Stimulated activated CD8-positive, alpha-beta memory T cell treated with anti-CD3 and anti-CD28 coated beads, Interleukin-15, amount 100 ng/mL, for 1 hour (primary cell): ENCODE measurements at regions not wholly inside any gene's neighbourhood (a gene's known extent, or its start where the extent isn't known, plus 50 kb on each side); places are given as distances from the start of the nearest gene placed in this dataset.
"Not testable (repeated sequence)": the region's sequence is repeated elsewhere in the genome, so short reads cannot be mapped to it uniquely, and the experiment has no call there.

Experiments used
- DNase-seq: peaks from one replicate; pipeline ENCODE4 v3.0.0-alpha.2; 2020; ENCODE audit warnings: low read depth

- not testable (repeated sequence) for DNase-seq
Observed at GRCh38 chr4:118504927-118505326, 152.1 kb upstream of the PRSS12 start.

- DNase-seq = not testable (repeated sequence)
Observed at GRCh38 chr4:118505491-118505890, 152.7 kb upstream of the PRSS12 start.

DNA sequence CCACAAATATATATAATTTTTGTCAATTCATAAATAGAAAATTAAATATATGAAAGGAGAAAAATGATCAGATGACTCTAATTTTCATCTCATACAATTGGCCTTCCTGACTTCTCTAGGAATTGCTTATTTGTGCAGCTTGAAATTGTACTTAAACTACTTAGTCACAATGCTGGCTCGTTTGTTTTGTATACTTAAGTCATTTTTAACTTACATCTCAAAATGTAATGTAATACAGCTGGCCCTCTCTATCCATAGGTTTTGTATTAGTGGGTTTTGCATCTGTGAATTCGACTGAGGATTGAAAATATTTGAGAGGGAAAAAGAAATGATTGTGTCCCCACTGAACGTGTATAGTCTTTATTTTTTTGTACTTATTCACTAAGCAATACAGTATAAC is 160.1 kb upstream of the PRSS12 start:
- not testable (repeated sequence) for DNase-seq

GRCh38 chr4:118514332-118514731 is 161.5 kb upstream of the PRSS12 start:
- DNase-seq = not testable (repeated sequence)

GRCh38 chr4:118516107-118516506 is 163.3 kb upstream of the PRSS12 start:
- not testable (repeated sequence) for DNase-seq

DNA sequence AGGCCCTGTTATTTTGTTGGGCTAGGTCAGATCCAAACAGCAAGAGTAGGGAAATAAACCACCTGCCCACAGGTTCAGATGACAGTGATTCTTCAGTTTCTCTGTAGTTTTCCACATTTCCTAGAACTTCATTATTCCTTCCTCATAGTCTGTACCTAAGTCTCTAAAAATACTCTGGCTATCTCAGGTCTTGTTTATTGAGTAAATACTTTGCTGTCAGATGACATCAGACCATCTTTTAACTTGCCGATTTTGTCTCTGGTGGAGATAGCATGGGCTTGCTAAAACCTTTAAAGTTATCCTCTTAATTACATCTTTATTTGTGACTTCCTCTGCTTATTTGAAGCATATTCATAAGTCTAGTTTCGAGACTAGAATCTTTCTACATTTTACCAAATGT is 155.1 kb upstream of the METTL14 start:
- DNase-seq = not testable (repeated sequence)

GRCh38 chr4:118531947-118532346 is 153.2 kb upstream of the METTL14 start:
- DNase-seq = not testable (repeated sequence)

DNA sequence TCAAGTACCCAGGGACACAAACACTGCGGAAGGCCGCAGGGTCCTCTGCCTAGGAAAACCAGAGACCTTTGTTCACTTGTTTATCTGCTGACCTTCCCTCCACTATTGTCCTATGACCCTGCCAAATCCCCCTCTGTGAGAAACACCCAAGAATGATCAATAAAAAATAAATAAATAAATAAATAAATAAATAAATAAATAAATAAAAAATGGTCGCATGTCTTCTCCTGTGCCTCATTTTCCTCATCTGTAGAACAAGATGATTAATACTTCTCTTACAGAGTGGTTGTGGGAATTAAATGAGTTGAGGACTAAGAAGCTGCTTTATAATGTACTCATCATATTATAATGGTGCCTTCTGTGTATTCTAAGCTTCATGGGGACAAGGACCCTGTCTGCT is 149.4 kb upstream of the METTL14 start:
- not testable (repeated sequence) for DNase-seq

DNA sequence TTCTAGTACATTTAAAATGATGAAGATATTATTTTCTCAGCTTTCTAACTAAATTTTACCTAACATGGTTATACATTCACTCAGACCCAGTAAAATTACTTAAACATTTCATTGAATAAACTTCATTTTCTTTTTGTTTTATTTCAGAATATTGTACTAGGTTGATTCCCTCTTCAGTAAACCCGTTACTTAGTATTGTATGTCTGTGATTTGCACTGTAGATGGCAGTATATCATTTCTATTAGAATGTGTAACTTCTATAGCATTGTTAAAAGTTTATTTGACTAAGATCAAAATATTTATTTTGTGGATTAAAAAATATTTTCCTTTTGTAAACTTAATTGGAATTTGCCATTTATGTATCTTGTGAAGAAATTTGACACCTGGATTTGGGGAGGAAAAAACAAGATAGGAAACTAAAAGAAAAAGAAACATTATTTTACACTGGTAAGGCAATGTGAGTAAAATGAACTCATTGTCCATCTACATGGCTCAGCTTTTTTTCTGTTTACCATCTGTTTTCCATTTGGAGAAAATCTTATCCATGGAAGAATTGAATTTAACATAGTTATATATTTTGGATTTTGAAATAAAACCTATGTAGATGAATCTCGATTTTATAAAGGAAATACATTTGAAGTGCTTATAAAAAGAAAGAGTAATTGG is 145.6 kb upstream of the METTL14 start:
- DNase-seq = not testable (repeated sequence)

- not testable (repeated sequence) for DNase-seq
Observed at GRCh38 chr4:118556576-118556975, 128.6 kb upstream of the METTL14 start.

DNA sequence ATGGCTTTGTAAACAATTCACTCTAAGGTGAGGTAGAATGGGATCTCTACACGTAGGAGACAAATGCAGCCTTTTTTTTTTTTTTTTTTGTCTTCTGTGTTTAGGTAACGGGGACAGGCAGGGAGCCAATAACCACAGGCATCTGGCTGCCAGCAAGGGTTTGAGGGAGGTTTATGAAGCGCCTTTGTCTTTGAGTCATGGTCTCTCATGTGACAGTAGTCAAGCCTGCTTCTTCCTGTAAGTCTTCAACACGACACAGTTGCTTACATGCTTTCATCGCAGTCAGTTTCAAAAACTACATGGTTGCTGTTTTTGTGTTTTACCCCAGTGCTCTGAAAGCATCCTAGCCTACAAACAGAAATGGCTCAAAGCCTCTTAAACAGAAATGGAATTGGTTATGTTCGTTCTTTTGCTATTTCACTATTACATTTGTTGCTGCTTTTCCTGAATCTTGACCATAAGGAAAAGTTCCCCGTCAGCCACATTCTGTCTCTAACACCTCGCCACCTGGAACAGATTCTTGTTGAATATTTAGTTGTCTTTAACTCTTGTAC is 127.8 kb upstream of the METTL14 start:
- no peak for DNase-seq

- DNase-seq = not testable (repeated sequence)
Observed at GRCh38 chr4:118558188-118558587, 127.0 kb upstream of the METTL14 start.

DNA sequence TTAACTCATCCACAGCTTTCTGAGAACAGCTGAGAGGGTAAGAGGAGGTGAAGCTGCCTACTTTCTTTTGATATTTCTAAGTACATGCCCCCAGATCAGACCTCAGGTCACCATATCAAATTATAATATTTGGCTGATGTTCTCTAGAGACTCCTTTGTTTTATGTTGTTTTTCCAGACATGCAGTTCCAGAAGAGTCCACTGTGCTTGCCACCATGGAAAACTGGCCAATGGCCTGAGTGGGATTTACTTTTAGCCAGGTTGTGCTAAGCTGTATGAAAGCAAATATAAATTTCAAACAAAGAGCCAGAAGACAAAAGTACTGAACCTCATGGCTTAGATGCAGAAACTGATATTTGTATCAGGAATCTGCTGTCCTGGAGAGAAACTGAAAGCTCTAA is 123.6 kb upstream of the METTL14 start:
- DNase-seq = not testable (repeated sequence)

GRCh38 chr4:118566003-118566513 is 119.1 kb upstream of the METTL14 start:
- not testable (repeated sequence) for DNase-seq

- not testable (repeated sequence) for DNase-seq
Observed at GRCh38 chr4:118572991-118573390, 112.2 kb upstream of the METTL14 start.

DNA sequence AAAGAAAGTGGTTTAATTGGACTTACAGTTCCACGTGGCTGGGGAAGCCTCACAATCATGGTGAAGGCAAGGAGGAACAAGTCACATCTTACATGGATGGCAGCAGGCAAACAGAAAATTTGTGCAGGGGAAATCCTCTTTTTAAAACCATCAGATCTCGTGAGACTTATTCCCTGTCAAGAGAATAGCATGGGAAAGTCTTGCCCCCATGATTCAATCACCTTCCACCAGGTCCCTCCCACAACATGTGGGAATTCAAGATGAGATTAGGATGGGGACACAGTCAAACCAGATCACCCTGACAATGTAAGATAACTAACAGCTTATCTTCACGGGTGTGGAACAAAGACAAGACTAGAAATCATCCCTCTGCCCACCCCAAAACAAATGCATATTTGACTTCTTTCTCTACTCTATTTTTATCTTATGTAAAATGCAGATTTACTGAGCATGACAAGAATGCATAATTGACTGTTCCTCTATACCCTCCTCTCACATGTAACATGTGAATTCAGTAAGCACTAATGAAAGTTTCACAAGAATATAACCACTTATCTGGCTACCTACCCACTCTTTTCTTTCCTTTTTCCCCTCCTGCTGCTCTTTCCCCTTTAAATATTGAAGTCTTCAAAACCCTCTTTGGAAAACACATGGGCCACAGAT is 110.8 kb upstream of the METTL14 start:
- not testable (repeated sequence) for DNase-seq

GRCh38 chr4:118575057-118575456 is 110.1 kb upstream of the METTL14 start:
- DNase-seq = not testable (repeated sequence)

- not testable (repeated sequence) for DNase-seq
Observed at GRCh38 chr4:118575726-118576125, 109.5 kb upstream of the METTL14 start.

- DNase-seq = not testable (repeated sequence)
Observed at GRCh38 chr4:118576709-118577219, 108.4 kb upstream of the METTL14 start.

DNA sequence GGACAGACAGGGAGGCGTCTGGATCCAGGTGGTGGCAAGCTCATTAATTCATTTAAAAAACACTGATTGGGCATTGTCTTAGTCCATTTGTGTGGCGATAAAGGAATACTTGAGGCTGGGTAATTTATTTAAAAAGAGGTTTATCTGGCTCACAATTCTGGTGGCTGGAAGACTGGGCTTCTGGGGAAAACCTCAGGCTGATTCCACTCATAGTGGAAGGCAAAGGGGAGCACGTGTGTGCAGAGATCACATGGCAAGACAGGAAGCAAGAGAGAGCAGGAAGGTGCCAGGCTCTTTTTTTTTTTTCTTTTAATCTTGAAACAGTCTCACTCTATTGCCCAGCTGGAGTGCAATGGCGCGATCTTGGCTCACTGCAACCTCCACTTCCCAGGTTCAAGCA is 100.2 kb upstream of the METTL14 start:
- no peak for DNase-seq

DNA sequence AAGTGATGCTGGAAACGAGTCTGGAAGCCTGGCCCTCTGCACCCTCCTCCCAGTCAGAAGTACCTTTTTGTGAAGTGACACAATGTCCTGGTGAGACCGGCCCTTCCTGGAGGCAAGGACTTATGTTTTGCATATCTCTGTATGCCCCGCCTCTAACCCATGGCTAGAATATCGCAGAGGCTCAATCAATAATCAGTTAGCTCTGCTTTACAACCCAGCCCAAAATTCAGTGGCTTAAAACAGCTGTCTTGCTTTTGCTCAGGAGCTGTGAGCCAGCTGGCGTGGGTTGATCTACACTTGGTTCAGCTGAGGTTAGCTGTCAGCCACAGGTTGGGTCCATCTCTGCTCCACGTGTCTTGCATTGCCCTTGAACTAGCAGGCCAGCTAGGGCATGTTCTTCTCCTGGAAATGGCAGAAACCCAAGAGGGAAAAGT is 98.8 kb upstream of the METTL14 start:
- DNase-seq = no peak

- DNase-seq = no peak
Observed at GRCh38 chr4:118587116-118587831, 97.9 kb upstream of the METTL14 start.
